Trophoblast cell (in vitro differentiated cells and primary cell): ENCODE measurements at regions not wholly inside any gene's neighbourhood (a gene's known extent, or its start where the extent isn't known, plus 50 kb on each side); places are given as distances from the start of the nearest gene placed in this dataset.

ENCODE experiments used
- DNase-seq, 2 donors: peaks; one replicate each; pipeline ENCODE4 v3.0.0-alpha.2; 2016
- H2AFZ ChIP-seq: 2 replicates; pipeline ENCODE4 v1.6.1; 2013; ENCODE audit warnings: low read length, moderate library complexity, mild to moderate bottlenecking; ENCODE audit not compliant: insufficient read depth, poor library complexity
- H2AK5ac ChIP-seq: 2 replicates; pipeline ENCODE4 v1.6.1; 2013; ENCODE audit warnings: mild to moderate bottlenecking, low read length
- H2BK120ac ChIP-seq: 2 replicates; pipeline ENCODE4 v1.6.1; 2013; ENCODE audit warnings: low read length, mild to moderate bottlenecking, moderate library complexity; ENCODE audit not compliant: insufficient read depth, poor library complexity
- H2BK12ac ChIP-seq: 2 replicates; pipeline ENCODE4 v1.6.1; 2013; ENCODE audit warnings: mild to moderate bottlenecking, low read length, moderate library complexity
- H2BK5ac ChIP-seq: 2 replicates; pipeline ENCODE4 v1.6.1; 2013; ENCODE audit warnings: low read length, low read depth, moderate library complexity, mild to moderate bottlenecking; ENCODE audit not compliant: poor library complexity
- H3K14ac ChIP-seq: 2 replicates; pipeline ENCODE4 v1.6.1; 2013; ENCODE audit warnings: mild to moderate bottlenecking, low read length
- H3K18ac ChIP-seq: 2 replicates; pipeline ENCODE4 v1.6.1; 2013; ENCODE audit warnings: mild to moderate bottlenecking, low read length
- H3K23ac ChIP-seq: 2 replicates; pipeline ENCODE4 v1.6.1; 2013; ENCODE audit warnings: low read length
- H3K27ac ChIP-seq: 2 replicates; pipeline ENCODE4 v1.5.1; 2013; ENCODE audit warnings: low read depth, mild to moderate bottlenecking, inconsistent platforms, low read length, moderate library complexity
- H3K27me3 ChIP-seq: 2 replicates; pipeline ENCODE4 v1.6.1; 2013; ENCODE audit warnings: inconsistent platforms, mild to moderate bottlenecking, low read length, moderate library complexity; ENCODE audit not compliant: insufficient read depth
- H3K36me3 ChIP-seq, 2 experiments: 1 replicate in 1 of 2; 2 replicates in 1 of 2; pipeline ENCODE4 v1.6.1; 2013; ENCODE audit warnings: low read length in 2 of 2, mild to moderate bottlenecking in 2 of 2, moderate library complexity in 1 of 2; ENCODE audit not compliant: insufficient read depth in 2 of 2, control insufficient read depth in 1 of 2
- H3K4ac ChIP-seq: 2 replicates; pipeline ENCODE4 v1.6.1; 2013; ENCODE audit warnings: low read depth, mild to moderate bottlenecking, low read length, moderate library complexity
- H3K4me1 ChIP-seq, 2 experiments: 1 replicate in 1 of 2; 2 replicates in 1 of 2; pipeline ENCODE4 v1.6.1; 2013; ENCODE audit warnings: low read length in 2 of 2, mild to moderate bottlenecking in 2 of 2, moderate library complexity in 1 of 2; ENCODE audit not compliant: insufficient read depth in 2 of 2, control insufficient read depth in 1 of 2
- H3K4me2 ChIP-seq: 2 replicates; pipeline ENCODE4 v1.6.1; 2013; ENCODE audit warnings: inconsistent platforms, mild to moderate bottlenecking, low read length, moderate library complexity
- H3K4me3 ChIP-seq: 2 replicates; pipeline ENCODE4 v1.5.1; 2013; ENCODE audit warnings: mild to moderate bottlenecking, low read depth, low read length, inconsistent platforms
- H3K79me1 ChIP-seq: one replicate; pipeline ENCODE4 v1.6.1; 2013; ENCODE audit warnings: low read length
- H3K79me2 ChIP-seq: 2 replicates; pipeline ENCODE4 v1.6.1; 2013; ENCODE audit warnings: low read length, mild to moderate bottlenecking; ENCODE audit not compliant: control insufficient read depth, insufficient read depth, poor library complexity
- H3K9ac ChIP-seq: 2 replicates; pipeline ENCODE4 v1.6.1; 2013; ENCODE audit warnings: mild to moderate bottlenecking, low read length
- H3K9me3 ChIP-seq: 2 replicates; pipeline ENCODE4 v1.6.1; 2013; ENCODE audit warnings: low read depth, mild to moderate bottlenecking, control low read depth, inconsistent platforms, low read length; ENCODE audit not compliant: insufficient read depth
- H4K12ac ChIP-seq: 2 replicates; pipeline ENCODE4 v1.6.1; 2013; ENCODE audit warnings: low read depth, mild to moderate bottlenecking, low read length, moderate library complexity
- H4K8ac ChIP-seq: 2 replicates; pipeline ENCODE4 v1.6.1; 2013; ENCODE audit warnings: low read depth, mild to moderate bottlenecking, low read length, moderate library complexity
- H4K91ac ChIP-seq: one replicate; pipeline ENCODE4 v1.6.1; 2013; ENCODE audit warnings: low read depth, mild to moderate bottlenecking, low read length, moderate library complexity
- WGBS: extraction: QIAGEN DNeasy Blood & Tissue Kit; methylation state at CpG from one replicate; pipeline ENCODE4 v1.1.7; 2013; ENCODE audit warnings: missing lambda C conversion rate; ENCODE audit not compliant: insufficient read length, insufficient coverage; ENCODE audit errors: extremely low coverage; 5-methylcytosine and 5-hydroxymethylcytosine counted together

- no peak overlapping the region for H2AK5ac ChIP-seq
- no peak overlapping the region for H2BK5ac ChIP-seq
- H3K23ac ChIP-seq = no peak overlapping the region
- no peak overlapping the region for H4K8ac ChIP-seq
- no CpG with 5 or more reads among the region's 5 CpGs for WGBS
- no peaks in the 10 kb centered on the region for H3K36me3 ChIP-seq
- H4K12ac ChIP-seq = no peak overlapping the region
- no peak overlapping the region for H3K14ac ChIP-seq
- H2BK120ac ChIP-seq = no peak overlapping the region
- DNase-seq = no peak
- H3K79me1 ChIP-seq = no peaks in the 10 kb centered on the region
- H3K9ac ChIP-seq = no peak overlapping the region
- no peak overlapping the region for H4K91ac ChIP-seq
- H3K27ac ChIP-seq = no peak overlapping the region
- H3K4ac ChIP-seq = no peak overlapping the region
- no peak overlapping the region for H2AFZ ChIP-seq
- no peak overlapping the region for H3K18ac ChIP-seq
- no peaks in the 10 kb centered on the region for H3K9me3 ChIP-seq
- H3K79me2 ChIP-seq = no peaks in the 10 kb centered on the region
- H3K4me1 ChIP-seq = no peaks in the 10 kb centered on the region
- H3K4me2 ChIP-seq = no peak overlapping the region
- H3K4me3 ChIP-seq = no peak overlapping the region
- no peaks in the 10 kb centered on the region for H3K27me3 ChIP-seq
- H2BK12ac ChIP-seq = no peak overlapping the region
Measured at GRCh38 chr18:6493194-6493593, 78.5 kb upstream of the L3MBTL4 start.

- Histone ChIP-seq H3K79me2 (no peaks in the 10 kb centered on the region), H3K9ac (no peak overlapping the region), H4K91ac (no peak overlapping the region), H2AK5ac (no peak overlapping the region), H2AFZ (no peak overlapping the region), H3K27me3 (no peaks in the 10 kb centered on the region), H3K9me3 (no peaks in the 10 kb centered on the region), H3K27ac (no peak overlapping the region), H3K4ac (no peak overlapping the region), H2BK5ac (no peak overlapping the region), H4K8ac (no peak overlapping the region), H2BK120ac (no peak overlapping the region), H3K79me1 (no peaks in the 10 kb centered on the region), H3K23ac (no peak overlapping the region), H3K36me3 (no peaks in the 10 kb centered on the region), H3K18ac (no peak overlapping the region), H3K4me1 (no peaks in the 10 kb centered on the region), H4K12ac (no peak overlapping the region), H3K4me3 (no peak overlapping the region), H2BK12ac (no peak overlapping the region), H3K14ac (no peak overlapping the region), H3K4me2 (no peak overlapping the region)
- no CpG with 5 or more reads among the region's 5 CpGs for WGBS
- no peak for DNase-seq
Measured at GRCh38 chr18:6495536-6495935, 80.8 kb upstream of the L3MBTL4 start.

GRCh38 chr18:6497543-6497942 lies 82.8 kb upstream of the L3MBTL4 start:
- no peak overlapping the region for H2BK120ac ChIP-seq
- no peak overlapping the region for H2AFZ ChIP-seq
- no peaks in the 10 kb centered on the region for H3K9me3 ChIP-seq
- H4K12ac ChIP-seq = no peak overlapping the region
- WGBS = no CpG with 5 or more reads among the region's 4 CpGs
- H3K36me3 ChIP-seq = no peaks in the 10 kb centered on the region
- no peaks in the 10 kb centered on the region for H3K27me3 ChIP-seq
- H3K23ac ChIP-seq = no peak overlapping the region
- no peak overlapping the region for H2AK5ac ChIP-seq
- H3K79me1 ChIP-seq = no peaks in the 10 kb centered on the region
- no peak overlapping the region for H4K8ac ChIP-seq
- H3K27ac ChIP-seq = no peak overlapping the region
- no peak overlapping the region for H3K18ac ChIP-seq
- no peak overlapping the region for H4K91ac ChIP-seq
- H3K4me1 ChIP-seq = no peaks in the 10 kb centered on the region
- H3K9ac ChIP-seq = no peak overlapping the region
- H3K4ac ChIP-seq = no peak overlapping the region
- H3K79me2 ChIP-seq = no peaks in the 10 kb centered on the region
- no peak for DNase-seq
- no peak overlapping the region for H3K4me3 ChIP-seq
- H2BK5ac ChIP-seq = no peak overlapping the region
- no peak overlapping the region for H3K4me2 ChIP-seq
- H2BK12ac ChIP-seq = no peak overlapping the region
- H3K14ac ChIP-seq = no peak overlapping the region

GRCh38 chr18:6498289-6498856 lies 83.7 kb upstream of the L3MBTL4 start:
- Histone ChIP-seq H3K36me3 (no peaks in the 10 kb centered on the region), H3K9me3 (no peaks in the 10 kb centered on the region), H3K27me3 (no peaks in the 10 kb centered on the region), H3K79me1 (no peaks in the 10 kb centered on the region), H2AFZ (no peak overlapping the region), H4K8ac (no peak overlapping the region), H3K27ac (no peak overlapping the region), H3K14ac (no peak overlapping the region), H2BK5ac (no peak overlapping the region), H3K4me2 (no peak overlapping the region), H3K4me3 (no peak overlapping the region), H3K79me2 (no peaks in the 10 kb centered on the region), H3K9ac (no peak overlapping the region), H3K4me1 (no peaks in the 10 kb centered on the region), H3K23ac (no peak overlapping the region), H2AK5ac (no peak overlapping the region), H4K12ac (no peak overlapping the region), H3K4ac (no peak overlapping the region), H3K18ac (no peak overlapping the region), H2BK120ac (no peak overlapping the region), H4K91ac (no peak overlapping the region), H2BK12ac (no peak overlapping the region)
- DNase-seq = no peak
- no CpG with 5 or more reads among the region's 2 CpGs for WGBS
